Stimulated activated CD8-positive, alpha-beta memory T cell treated with anti-CD3 and anti-CD28 coated beads, Interleukin-7, amount 100 ng/mL, for 4 hours (primary cell): ENCODE measurements at regions not wholly inside any gene's neighbourhood (a gene's known extent, or its start where the extent isn't known, plus 50 kb on each side); places are given as distances from the start of the nearest gene placed in this dataset.

ENCODE experiments used
- DNase-seq, 2 donors: peaks; one replicate each; pipeline ENCODE4 v3.0.0-alpha.2; 2020; ENCODE audit warnings: low read depth in 2 of 2

GRCh38 chr18:73920033-73920432, 227.6 kb downstream of the FBXO15 start:
- DNase-seq, result no peak

GRCh38 chr18:73918816-73919215, 228.8 kb downstream of the FBXO15 start:
- no peak for DNase-seq

- no peak for DNase-seq
Observed at GRCh38 chr18:73917046-73917445, 230.6 kb downstream of the FBXO15 start.

- no peak for DNase-seq
Observed at GRCh38 chr18:73913505-73913904, 234.1 kb downstream of the FBXO15 start.

GRCh38 chr18:73908323-73908722, 239.3 kb downstream of the FBXO15 start:
- no peak for DNase-seq

GRCh38 chr18:73901566-73901965, 246.1 kb downstream of the FBXO15 start:
- no peak for DNase-seq

GRCh38 chr18:73901151-73901550, 246.5 kb downstream of the FBXO15 start:
- no peak for DNase-seq

- no peak for DNase-seq
Observed at GRCh38 chr18:73900106-73900835, 247.4 kb downstream of the FBXO15 start.

GRCh38 chr18:73897517-73897916, 250.1 kb downstream of the FBXO15 start:
- DNase-seq, result no peak

- DNase-seq, result no peak
Observed at GRCh38 chr18:73896685-73897084, 250.9 kb downstream of the FBXO15 start.

- no peak for DNase-seq
Observed at GRCh38 chr18:73895701-73896100, 251.9 kb downstream of the FBXO15 start.

GRCh38 chr18:73893880-73894279, 253.8 kb downstream of the FBXO15 start:
- DNase-seq, result no peak

- DNase-seq, result no peak
Observed at GRCh38 chr18:73891572-73892421, 255.8 kb downstream of the FBXO15 start.

GRCh38 chr18:73888565-73888964, 259.1 kb downstream of the FBXO15 start:
- DNase-seq, result no peak

- DNase-seq, result no peak
Observed at GRCh38 chr18:73887801-73888200, 259.8 kb downstream of the FBXO15 start.

GRCh38 chr18:73884868-73885267, 262.8 kb downstream of the FBXO15 start:
- no peak for DNase-seq

- DNase-seq, result no peak
Observed at GRCh38 chr18:73881396-73881917, 266.2 kb downstream of the FBXO15 start.

- no peak for DNase-seq
Observed at GRCh38 chr18:73880387-73880786, 267.2 kb downstream of the FBXO15 start.

- no peak for DNase-seq
Observed at GRCh38 chr18:73879766-73880165, 267.9 kb downstream of the FBXO15 start.

GRCh38 chr18:73879328-73879727, 268.3 kb downstream of the FBXO15 start:
- no peak for DNase-seq

GRCh38 chr18:73869182-73869581, 278.5 kb downstream of the FBXO15 start:
- DNase-seq, result no peak

GRCh38 chr18:73861771-73862170, 285.9 kb downstream of the FBXO15 start:
- no peak for DNase-seq

- no peak for DNase-seq
Observed at GRCh38 chr18:73859837-73860397, 287.7 kb downstream of the FBXO15 start.
